Smooth muscle cell (in vitro differentiated cells): ENCODE measurements at regions not wholly inside any gene's neighbourhood (a gene's known extent, or its start where the extent isn't known, plus 50 kb on each side); places are given as distances from the start of the nearest gene placed in this dataset.
"Not testable (repeated sequence)": the region's sequence is repeated elsewhere in the genome, so short reads cannot be mapped to it uniquely, and the experiment has no call there.

ENCODE experiments used
- DNase-seq: peaks from one replicate; lab custom pipeline; 2025; ENCODE audit not compliant: unreplicated experiment; lab: John Stamatoyannopoulos, UW
- H2AFZ ChIP-seq: fragments of 200-600 bp; sonication (generic); 2 replicates; pipeline ENCODE4 v1.6.0; 2016; ENCODE audit warnings: antibody characterized with exemption, low read depth, mild to moderate bottlenecking
- H3F3A ChIP-seq: fragments of 200-600 bp; sonication (generic); 2 replicates; pipeline ENCODE4 v1.6.0; 2017; ENCODE audit warnings: antibody characterized with exemption, low read depth
- H3K27ac ChIP-seq: fragments of 200-600 bp; sonication (generic); 2 replicates; pipeline ENCODE4 v1.5.1; 2016; ENCODE audit warnings: low read depth, mild to moderate bottlenecking
- H3K27me3 ChIP-seq: fragments of 200-600 bp; sonication (generic); 2 replicates; pipeline ENCODE4 v1.6.1; 2016; ENCODE audit warnings: low read depth, mild to moderate bottlenecking
- H3K36me3 ChIP-seq: fragments of 200-600 bp; sonication (generic); 2 replicates; pipeline ENCODE4 v1.5.1; 2016; ENCODE audit warnings: low read depth
- H3K4me1 ChIP-seq: fragments of 200-600 bp; sonication (generic); 2 replicates; pipeline ENCODE4 v1.5.1; 2016; ENCODE audit warnings: low read depth
- H3K4me2 ChIP-seq: fragments of 200-600 bp; sonication (generic); 2 replicates; pipeline ENCODE4 v1.6.0; 2016; ENCODE audit warnings: mild to moderate bottlenecking
- H3K4me3 ChIP-seq: fragments of 200-600 bp; sonication (generic); 2 replicates; pipeline ENCODE4 v1.5.1; 2016; ENCODE audit warnings: mild to moderate bottlenecking
- H3K79me2 ChIP-seq: fragments of 200-600 bp; sonication (generic); 2 replicates; pipeline ENCODE4 v1.6.0; 2016; ENCODE audit warnings: low read depth, mild to moderate bottlenecking
- H3K9ac ChIP-seq: fragments of 200-600 bp; sonication (generic); 2 replicates; pipeline ENCODE4 v1.6.0; 2016; ENCODE audit warnings: low read depth
- H3K9me3 ChIP-seq: fragments of 200-600 bp; sonication (generic); replicated peaks from 2 replicates; pipeline ENCODE4 v1.5.1; 2016; ENCODE audit warnings: low read depth
- H4K20me1 ChIP-seq: fragments of 200-600 bp; sonication (generic); 2 replicates; pipeline ENCODE4 v1.6.0; 2016; ENCODE audit warnings: low read depth
- CTCF ChIP-seq: fragments of 200-600 bp; sonication (generic); IDR thresholded peaks from 2 replicates; pipeline ENCODE4 v1.5.1; 2017; ENCODE audit warnings: borderline replicate concordance, mild to moderate bottlenecking, antibody characterized with exemption; ENCODE audit not compliant: insufficient read depth, poor library complexity, severe bottlenecking
- WGBS: methylation state at CpG from one replicate; pipeline ENCODE4 v1.1.7; 2016; ENCODE audit warnings: low lambda C conversion rate; 5-methylcytosine and 5-hydroxymethylcytosine counted together

DNA sequence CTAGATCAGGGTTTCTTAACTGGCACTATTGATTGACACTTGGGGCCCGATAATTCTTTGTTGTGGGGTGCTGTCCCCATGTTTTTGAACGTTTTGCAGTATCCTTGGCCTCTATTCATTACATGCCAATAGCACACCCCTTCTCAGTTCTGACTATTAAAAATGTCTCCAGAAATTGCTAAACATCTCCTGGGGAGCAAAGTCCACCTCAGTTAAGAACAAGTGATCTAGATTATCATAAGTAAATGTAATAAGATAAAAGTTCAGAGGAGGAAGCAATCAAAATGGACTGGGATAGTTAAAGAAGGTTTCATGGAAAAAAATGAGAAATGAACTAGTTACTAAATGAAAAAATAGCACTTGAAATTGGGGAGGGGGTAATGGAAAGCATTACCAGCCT is 98.1 kb upstream of the MIR17HG start:
- Histone ChIP-seq H3K4me2 (no peak overlapping the region), H3K4me1 (peaks cover 7% of the 10 kb centered on the region), H3K36me3 (no peaks in the 10 kb centered on the region), H3F3A (no peaks in the 10 kb centered on the region), H3K4me3 (no peak overlapping the region), H4K20me1 (no peaks in the 10 kb centered on the region), H3K9ac (no peak overlapping the region), H3K27me3 (peaks cover 4% of the 10 kb centered on the region), H3K9me3 (no peaks in the 10 kb centered on the region), H2AFZ (no peak overlapping the region), H3K27ac (no peak overlapping the region), H3K79me2 (no peaks in the 10 kb centered on the region)
- DNase-seq: no peak
- no peak for TF ChIP-seq CTCF
- WGBS: 69% methylated on average over 2 of the region's 2 CpGs

GRCh38 chr13:91249861-91250260 is 97.6 kb upstream of the MIR17HG start:
- TF ChIP-seq CTCF: no peak
- Histone ChIP-seq H3K27me3 (peaks cover 4% of the 10 kb centered on the region), H3K27ac (no peak overlapping the region), H3K36me3 (no peaks in the 10 kb centered on the region), H3F3A (no peaks in the 10 kb centered on the region), H4K20me1 (no peaks in the 10 kb centered on the region), H3K4me2 (no peak overlapping the region), H3K9me3 (no peaks in the 10 kb centered on the region), H2AFZ (no peak overlapping the region), H3K79me2 (no peaks in the 10 kb centered on the region), H3K4me1 (peaks cover 7% of the 10 kb centered on the region), H3K4me3 (no peak overlapping the region), H3K9ac (no peak overlapping the region)
- DNase-seq: no peak
- 89% methylated on average over 2 of the region's 2 CpGs for WGBS

DNA sequence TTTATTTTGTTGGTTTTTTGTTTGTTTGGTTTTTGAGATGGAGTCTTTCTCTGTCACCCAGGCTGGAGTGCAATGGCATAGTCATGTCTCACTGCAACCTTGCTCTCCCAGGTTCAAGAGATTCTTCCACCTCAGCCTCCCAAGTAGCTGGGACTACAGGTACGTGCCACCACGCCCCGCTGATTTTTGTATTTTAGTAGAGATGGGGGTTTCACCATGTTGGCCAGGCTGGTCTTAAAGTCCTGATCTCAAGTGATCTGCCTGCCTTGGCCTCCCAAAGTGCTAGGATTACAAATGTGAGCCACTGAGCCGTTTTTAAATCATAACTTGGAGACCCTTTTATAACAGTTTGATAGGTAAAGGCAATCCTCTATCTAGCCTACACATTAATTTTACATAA is 95.9 kb upstream of the MIR17HG start:
- H3K9ac ChIP-seq, H3K36me3 ChIP-seq, DNase-seq, H3K4me2 ChIP-seq, H3K27ac ChIP-seq, H3K4me1 ChIP-seq, H3K4me3 ChIP-seq, H4K20me1 ChIP-seq, H2AFZ ChIP-seq, H3K79me2 ChIP-seq, H3K27me3 ChIP-seq, H3F3A ChIP-seq, H3K9me3 ChIP-seq: not testable (repeated sequence)
- 91% methylated on average over 4 of the region's 4 CpGs for WGBS

GRCh38 chr13:91264484-91264883 is 83.0 kb upstream of the MIR17HG start:
- Histone ChIP-seq H3K27ac (no peak overlapping the region), H3K36me3 (no peaks in the 10 kb centered on the region), H3K4me3 (no peak overlapping the region), H3K4me2 (no peak overlapping the region), H3K9me3 (no peaks in the 10 kb centered on the region), H4K20me1 (no peaks in the 10 kb centered on the region), H3K79me2 (no peaks in the 10 kb centered on the region), H3K9ac (no peak overlapping the region), H3F3A (no peaks in the 10 kb centered on the region), H2AFZ (no peak overlapping the region), H3K4me1 (peaks cover 6% of the 10 kb centered on the region), H3K27me3 (no peaks in the 10 kb centered on the region)
- WGBS: 95% methylated on average over 2 of the region's 2 CpGs
- no peak for TF ChIP-seq CTCF
- DNase-seq: no peak
